GM18507 (cell line): ENCODE measurements at regions not wholly inside any gene's neighbourhood (a gene's known extent, or its start where the extent isn't known, plus 50 kb on each side); places are given as distances from the start of the nearest gene placed in this dataset.
"Not testable (repeated sequence)": the region's sequence is repeated elsewhere in the genome, so short reads cannot be mapped to it uniquely, and the experiment has no call there.

Source experiments
- DNase-seq: peaks from one replicate; pipeline ENCODE4 v3.0.0; 2011; ENCODE audit warnings: low read depth; ENCODE audit not compliant: insufficient read length; ENCODE audit errors: extremely low spot score
- FAIRE-seq: peaks from 2 replicates; lab custom pipeline; 2011; peaks lifted over from hg19 to GRCh38; lab: Jason Lieb, UNC

DNA sequence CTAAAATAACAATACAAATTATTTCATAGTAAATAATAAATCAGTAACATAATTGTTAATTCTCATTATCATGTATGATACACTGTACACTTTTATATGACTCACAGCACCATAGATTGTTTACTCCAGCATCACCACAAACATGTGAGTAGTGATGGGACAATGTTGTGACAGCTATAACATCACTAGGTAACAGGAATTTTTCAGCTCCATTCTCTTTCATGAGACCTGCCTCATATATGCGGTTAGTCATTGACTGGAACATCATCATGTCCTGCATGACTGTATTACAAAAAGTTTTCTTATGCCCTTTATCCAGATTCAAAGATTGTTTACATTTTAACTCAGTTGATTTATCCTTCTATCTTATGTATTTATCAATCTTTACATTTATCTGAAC lies 1530.0 kb downstream of the PCDH18 start:
- DNase-seq: no peak
- no peak for FAIRE-seq

DNA sequence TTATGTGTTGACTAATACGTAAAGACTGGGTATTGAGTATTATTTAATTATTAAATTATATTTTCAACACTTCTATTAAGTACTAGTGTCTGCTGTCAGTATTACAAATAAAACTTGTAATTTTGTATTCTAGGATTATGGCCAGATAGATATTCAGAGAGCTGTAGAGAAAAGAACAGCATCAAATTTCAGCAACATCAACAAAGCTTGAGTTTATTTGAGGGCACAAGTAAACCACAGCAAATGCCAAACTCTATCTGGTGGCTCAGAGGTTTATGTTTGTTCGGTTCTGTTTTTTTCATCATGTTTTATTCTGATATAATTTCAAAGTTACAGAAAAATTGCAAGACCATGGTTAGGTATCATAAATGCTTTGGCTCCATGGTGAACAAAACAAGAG lies 1530.5 kb downstream of the PCDH18 start:
- DNase-seq (no peak), FAIRE-seq (no peak)

DNA sequence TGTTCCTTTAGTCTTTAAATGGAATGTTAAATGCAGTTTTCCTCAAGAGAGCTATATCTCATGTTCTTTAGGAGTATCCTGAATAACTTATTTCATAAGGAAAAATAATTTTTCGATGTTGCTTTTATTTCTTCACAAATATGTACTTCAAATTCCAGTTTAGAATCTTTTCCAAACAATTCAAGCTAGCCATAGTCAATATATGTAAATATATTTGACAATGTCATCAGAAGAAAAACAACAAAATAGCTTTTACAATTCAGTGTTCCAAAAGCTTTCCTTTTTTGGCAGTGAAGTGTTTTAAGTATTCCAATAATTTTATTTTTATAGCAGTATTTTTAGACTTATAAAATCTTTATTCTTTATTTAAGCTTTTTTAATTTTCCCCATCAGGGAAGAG lies 1532.0 kb downstream of the PCDH18 start:
- DNase-seq (no peak), FAIRE-seq (no peak)

DNA sequence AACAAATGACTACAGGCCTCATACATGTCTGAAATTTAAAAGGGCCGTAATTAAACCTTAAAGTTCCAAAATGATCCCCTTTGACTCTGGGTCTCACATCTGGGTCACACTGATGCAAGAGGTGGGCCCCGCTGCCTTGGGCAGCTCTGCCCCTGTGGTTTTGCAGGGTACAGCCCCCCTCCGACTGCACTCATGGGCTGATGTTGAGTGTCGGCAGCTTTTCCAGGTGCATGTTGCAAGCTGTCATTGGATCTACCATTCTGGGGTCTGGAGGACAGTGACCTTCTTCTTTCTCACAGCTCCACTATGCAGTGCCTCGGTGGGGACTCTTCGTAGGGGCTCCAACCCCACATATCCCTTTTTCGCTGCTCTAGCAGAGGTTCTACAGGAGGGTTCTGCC lies 1537.9 kb downstream of the PCDH18 start:
- DNase-seq (no peak), FAIRE-seq (no peak)

DNA sequence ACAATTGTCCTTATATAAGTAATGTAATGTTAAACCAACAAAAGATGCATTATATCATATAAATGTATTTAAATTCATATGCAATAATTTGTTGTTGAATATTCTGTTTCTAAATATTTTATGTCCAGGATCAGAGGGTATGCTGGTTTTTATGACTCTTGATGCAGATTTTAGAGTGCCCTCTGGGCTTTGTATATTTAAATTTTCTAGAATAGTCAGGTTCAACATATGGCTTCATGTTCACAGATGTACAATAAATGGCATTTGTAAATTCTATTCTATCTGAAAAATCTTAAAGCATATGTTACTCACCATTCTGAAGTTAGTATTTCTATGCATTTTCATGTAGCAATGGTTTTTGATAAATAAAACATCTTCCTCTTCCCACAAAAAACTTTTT lies 1555.4 kb downstream of the PCDH18 start:
- no peak for FAIRE-seq
- no peak for DNase-seq

DNA sequence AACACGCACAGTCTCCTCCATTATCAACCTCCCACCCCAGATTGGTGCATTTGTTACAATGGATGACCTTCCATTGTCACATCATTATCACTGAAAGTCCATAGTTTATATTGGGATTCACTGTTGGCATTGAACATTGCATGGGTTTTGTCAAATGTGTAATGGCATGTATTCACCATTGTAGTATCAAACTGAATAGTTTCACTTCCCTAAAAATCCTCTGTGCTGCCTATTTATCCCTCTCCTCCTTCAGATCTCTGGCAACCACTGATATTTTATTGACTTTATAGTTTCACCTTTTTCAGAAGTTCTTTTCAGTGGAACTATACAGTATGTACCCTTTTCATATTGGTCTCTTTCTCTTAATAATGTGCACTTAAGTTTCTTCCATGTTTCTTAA lies 1565.4 kb downstream of the PCDH18 start:
- FAIRE-seq (no peak), DNase-seq (no peak)

DNA sequence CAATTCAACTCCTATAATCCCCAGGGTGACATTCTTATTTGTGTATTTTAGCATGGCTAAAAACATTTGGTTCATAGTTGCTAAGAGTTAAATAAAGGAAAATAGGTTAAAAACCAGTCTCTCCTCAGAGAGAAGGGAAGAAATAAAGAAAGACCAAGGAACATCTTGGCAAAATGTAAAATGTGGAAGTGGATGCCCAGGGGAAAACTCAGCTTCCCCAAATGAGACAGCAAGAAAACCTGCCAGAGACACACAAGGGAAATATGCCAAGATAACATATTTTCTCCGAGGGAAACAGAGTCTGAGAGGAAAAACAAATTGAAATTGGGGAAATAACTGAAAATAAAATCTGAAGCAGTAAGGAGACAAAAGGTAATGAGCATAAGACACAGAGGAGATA lies 1569.3 kb downstream of the PCDH18 start:
- FAIRE-seq: no peak

DNA sequence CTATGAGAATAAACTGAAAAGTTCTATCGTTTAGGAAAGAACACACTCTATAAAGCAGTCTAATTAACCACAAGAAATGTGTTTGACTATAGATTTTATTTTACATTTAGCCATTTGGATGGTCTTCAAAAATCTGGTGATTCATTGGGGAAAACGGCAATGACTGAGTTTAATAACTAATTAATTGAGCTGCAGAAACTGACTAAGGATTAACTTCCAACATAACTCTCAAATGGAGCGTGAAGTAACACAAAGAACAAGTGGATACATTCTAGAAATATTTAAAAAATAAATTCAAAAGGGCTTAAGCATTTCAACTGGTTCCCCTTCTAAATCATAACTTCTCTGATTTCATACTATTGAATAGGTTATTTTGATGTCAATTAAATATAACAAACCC lies 1582.4 kb downstream of the PCDH18 start:
- DNase-seq: no peak
- FAIRE-seq: no peak

More for the DNA sequence above, 1569.3 kb downstream of the PCDH18 start:
- no peak for DNase-seq

DNA sequence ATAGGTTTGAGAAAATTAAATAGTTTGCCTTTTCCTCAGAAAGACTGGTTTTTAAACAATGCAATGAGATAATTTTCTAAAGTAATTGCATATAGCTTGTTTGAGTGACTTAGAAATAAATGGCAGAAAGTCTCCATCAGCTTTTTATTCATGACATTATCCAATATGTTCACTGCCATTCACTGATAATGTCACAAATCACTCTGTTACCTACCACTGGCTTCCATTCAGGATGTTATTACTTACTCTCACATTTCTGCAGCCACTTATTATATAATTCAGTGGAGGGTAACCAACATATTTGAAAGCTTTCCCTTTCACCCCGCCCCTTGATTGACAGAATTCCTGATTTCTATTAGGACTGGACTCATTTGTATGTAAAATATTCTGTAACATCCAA lies 1583.5 kb downstream of the PCDH18 start:
- no peak for DNase-seq
- FAIRE-seq: no peak

DNA sequence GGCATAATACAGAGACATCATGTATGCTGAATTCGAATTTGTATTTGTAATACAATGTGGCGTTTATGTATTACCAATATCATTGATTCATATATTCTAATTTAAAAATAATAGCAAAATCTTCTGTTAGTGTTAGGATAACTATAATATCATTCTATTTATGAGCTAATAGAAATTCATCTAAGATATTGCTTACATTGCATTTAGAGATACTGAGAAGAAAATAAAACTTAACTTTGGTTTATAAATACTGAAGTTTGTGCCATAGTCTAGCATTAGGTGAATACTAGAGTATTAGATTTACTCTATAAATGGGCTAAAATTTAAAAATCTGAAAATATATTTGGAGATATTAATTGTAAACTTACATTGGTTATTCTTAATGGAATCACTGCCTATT lies 1590.6 kb downstream of the PCDH18 start:
- DNase-seq (no peak), FAIRE-seq (no peak)

DNA sequence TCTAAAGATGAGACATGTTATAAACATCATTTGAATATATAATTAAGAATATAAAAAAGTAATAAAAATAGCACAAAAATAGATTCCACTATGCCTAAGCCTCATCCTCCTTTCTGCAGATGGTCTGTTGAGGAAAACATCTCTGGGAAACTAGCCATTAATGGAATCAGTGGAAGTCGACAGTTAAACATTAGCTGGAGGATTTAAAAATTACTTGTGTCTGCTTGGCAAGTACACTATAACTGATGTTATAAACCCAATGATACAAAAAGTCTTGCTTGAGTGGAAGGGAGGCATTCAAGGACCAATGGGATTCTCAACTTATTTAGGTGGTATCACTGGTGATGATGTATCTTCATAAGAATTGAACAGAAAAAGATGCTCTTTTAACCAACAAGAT lies 1598.3 kb downstream of the PCDH18 start:
- DNase-seq (no peak), FAIRE-seq (no peak)

DNA sequence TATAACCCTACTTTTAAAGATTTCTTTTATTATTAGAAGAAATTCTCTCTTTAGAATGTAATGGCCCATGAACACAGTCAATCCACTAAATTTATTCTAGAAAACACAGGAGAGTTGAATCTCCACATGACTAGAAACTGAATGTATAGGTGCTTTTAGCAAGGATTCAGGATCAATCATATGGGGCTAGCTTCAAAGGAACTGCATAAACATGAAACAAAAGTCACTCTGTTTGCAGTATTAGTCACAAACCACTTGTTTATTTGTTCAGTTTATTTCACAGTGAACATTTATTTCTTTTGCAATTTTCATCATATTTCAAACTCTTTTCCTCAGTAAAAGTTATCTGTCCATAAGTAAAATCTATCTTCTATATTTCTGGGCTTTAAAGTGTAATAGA lies 1604.6 kb downstream of the PCDH18 start:
- FAIRE-seq (no peak), DNase-seq (no peak)

DNA sequence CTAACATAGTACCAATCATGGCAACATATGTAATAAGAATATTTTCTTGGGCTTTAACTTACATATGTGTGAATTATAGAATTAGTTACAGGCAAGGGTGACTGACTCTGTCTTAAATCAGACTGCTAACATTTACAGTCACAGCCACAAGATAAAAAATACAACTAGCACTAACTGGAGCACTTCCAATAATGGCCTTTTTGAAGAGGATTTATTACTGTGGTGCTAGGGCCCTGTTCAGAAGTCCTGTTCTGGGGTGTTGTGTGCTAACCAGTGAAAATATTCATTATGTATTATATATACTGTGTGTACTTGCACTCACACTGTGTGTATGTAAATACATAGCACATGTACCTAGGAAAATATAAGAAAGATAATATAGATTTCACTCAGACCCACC lies 1611.2 kb downstream of the PCDH18 start:
- no peak for FAIRE-seq

DNA sequence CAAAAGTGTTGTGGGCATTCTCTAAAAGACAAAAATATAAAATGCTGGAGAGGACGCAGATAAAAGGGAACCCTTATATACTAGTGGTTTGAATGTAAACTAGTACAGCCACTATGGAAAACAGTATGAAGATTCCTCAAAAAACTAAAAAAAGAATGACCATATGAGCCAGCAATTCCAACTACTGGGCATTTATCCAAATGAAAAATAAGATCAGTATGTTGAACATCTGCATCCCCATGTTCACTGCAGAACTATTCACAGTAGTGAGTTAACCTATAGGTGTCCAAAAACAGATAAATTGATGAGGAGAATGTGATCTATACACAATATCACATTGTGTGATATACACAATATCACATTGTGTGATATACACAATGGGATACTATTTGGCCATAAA lies 1615.3 kb downstream of the PCDH18 start:
- FAIRE-seq (no peak), DNase-seq (no peak)

More for the DNA sequence above, 1611.2 kb downstream of the PCDH18 start:
- no peak for DNase-seq

DNA sequence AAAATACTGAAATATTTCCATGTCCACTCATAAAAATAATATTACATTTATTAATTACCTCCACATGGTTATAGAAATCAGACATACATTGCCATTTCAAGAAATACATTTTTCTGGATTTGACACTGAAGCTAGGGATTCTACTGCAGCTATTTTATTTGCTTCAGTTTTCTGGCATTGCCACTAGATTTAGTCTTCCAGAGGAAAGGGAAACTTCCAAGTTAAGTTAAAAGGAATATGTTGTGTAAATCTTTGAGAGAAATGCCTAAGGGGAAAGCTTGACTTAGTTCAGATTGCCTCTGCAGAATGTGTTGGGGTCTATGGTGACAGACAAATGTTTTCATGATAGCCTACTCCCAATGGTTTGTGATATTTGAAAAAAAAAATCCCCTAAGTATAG lies 1631.3 kb downstream of the PCDH18 start:
- FAIRE-seq (no peak), DNase-seq (no peak)

DNA sequence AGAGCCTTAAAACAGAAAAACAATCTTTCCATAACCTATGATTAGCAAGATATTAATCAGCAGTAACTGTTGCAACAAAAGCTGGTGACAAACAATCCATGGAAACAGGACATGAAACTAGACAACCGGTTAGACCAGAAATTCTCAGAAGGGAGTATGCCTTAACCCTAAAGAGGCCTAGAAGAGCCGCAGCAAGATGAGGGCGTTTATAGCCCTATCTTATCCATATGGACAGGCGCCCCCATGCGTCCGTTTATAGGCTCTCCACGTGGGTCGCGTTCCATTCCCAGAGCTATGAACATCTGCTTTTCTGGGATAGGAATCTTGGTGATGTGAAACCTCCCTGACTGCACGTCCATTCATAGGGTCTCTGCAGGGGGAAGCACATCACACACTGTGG lies 1662.7 kb upstream of the PABPC4L start:
- not testable (repeated sequence) for DNase-seq

DNA sequence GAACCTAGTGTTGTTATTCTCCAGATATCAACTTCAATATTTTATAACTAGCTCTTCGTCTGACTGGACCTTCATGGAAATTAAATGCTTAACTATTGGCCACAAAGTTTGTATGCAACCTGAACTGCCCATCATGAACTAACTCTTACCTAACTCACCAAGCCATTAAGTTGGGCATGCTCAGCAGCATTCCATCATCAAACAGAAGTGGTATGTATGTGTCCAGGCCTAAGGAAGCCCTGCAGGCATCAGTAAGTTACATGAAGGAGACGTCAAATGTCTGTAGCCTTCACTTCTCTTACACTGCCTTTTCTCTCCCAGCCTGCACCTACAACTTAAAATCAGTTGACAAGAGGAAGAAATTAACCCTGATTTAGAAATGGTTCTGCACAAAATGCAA lies 1639.2 kb upstream of the PABPC4L start:
- FAIRE-seq: no peak
- no peak for DNase-seq

More for the DNA sequence above, 1662.7 kb upstream of the PABPC4L start:
- FAIRE-seq: not testable (repeated sequence)

DNA sequence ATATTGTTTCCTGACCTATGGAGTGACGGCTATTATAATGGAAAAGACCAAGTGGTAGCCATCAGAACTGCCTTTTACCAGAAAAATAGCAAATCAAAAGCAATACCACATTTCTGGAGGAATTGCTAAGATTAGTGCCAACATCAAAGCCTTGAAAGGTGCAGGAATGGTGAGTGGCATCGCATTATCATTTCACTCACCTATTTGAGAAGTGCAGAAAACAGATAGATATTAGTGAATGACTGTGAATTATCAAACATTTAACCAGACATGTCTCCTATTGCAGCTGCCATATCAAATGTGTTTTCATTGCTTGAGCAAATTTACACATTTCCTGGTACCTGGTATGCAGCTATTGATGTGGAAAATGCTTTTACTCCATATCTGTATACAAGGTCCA lies 1638.1 kb upstream of the PABPC4L start:
- no peak for DNase-seq

DNA sequence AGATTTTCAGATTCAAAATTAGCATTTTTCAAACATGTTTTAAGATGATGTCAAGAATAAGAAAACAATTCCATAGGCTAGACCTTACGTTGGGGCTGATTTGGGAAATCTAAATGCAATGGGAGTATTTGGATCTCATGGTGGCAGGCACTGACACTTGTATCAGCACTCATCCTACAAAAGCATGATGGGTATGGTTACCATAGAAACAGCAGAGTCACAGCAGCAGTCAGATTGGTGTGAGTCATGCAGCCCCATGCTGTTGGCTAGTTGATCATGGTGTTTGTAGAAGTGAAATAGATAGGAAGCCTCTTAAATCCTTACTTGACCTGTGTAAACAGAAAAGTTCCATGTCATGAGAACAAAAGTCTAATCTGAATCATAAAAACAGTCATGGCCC lies 1637.3 kb upstream of the PABPC4L start:
- DNase-seq (no peak), FAIRE-seq (no peak)

More for the DNA sequence above, 1638.1 kb upstream of the PABPC4L start:
- no peak for FAIRE-seq

DNA sequence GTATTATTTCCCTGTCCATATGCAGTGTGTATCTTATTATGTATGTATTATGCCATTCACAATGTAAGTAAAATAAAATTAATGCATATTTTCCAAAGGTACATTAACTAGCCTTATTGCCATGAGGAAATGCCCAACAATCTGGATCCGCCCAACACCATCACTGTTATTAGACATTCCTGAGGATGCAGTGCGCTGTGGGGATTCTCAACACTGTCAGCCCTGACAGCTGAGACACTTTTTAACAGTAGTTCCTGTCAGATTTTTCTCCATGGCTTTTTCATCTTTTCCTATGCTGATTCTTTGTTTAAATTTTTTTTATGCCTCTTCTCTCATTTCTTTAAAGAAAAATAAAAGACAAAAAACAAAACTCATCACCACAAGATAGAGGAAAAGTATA lies 1632.9 kb upstream of the PABPC4L start:
- FAIRE-seq (no peak), DNase-seq (no peak)

DNA sequence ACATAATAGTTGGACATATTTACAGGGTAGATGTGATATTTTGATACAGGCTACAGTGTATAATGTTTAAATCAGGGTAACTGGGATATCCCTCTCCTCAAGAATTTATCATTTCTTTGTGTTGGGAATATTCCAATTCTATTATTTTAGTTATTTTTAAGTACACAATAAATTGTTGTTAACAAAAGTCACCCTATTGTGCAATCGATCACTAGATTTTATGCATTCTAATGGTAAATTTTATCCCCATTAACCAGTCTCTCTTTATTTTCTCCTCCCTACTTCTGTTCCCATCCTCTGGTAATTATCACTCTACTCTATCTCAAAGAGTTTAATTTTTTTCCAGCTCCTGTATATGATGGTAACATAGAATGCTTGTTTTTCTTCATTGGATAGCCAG lies 1631.9 kb upstream of the PABPC4L start:
- FAIRE-seq: no peak
- DNase-seq: no peak

DNA sequence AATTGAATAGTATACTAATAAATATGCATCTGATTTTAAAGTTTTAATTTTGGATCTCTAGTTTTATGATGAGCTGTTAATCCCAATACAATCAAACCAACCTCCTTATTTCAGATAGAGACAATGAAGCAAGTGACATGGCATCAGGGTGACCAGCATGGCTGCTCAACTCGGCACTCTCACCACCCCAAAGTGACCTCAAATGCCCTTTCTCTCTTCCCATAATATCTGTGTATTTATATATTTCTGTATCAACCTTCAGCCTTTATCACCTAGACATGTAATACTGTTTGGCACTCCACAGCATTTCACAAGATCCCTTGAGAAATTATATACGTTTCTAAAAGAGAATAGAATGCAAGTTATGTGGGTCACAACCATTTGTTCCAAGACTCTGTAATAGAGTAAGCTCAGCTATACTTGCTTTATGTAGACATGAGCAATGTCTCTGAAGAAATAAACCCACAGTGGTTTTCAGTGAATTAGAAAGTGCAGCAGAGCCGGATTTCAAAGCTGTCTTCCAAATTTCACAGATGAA lies 1623.2 kb upstream of the PABPC4L start:
- DNase-seq: no peak
- no peak for FAIRE-seq
